ENCODE measurements at regions not wholly inside any gene's neighbourhood (a gene's known extent, or its start where the extent isn't known, plus 50 kb on each side); places are given as distances from the start of the nearest gene placed in this dataset.

DNA sequence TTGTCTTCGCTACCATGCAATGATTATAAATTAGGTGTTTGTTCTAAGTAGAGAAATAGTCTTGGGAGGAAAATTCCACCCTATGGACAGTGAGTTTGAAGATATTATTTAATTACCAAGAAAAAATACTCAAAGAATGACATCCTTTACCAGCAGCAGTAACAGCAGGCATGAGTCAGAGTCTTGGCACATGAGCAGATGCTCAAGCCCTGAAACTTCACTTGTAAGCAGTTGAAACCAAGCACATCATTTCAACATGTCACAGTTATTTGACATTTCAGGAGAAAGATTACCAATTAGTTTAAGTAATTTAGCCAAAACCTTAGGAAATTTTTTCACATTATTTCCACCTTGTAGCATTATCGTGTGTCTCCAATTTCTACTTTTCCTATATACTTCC lies 99.2 kb downstream of the C12orf50 start:
- TF ChIP-seq, protein P1, sequence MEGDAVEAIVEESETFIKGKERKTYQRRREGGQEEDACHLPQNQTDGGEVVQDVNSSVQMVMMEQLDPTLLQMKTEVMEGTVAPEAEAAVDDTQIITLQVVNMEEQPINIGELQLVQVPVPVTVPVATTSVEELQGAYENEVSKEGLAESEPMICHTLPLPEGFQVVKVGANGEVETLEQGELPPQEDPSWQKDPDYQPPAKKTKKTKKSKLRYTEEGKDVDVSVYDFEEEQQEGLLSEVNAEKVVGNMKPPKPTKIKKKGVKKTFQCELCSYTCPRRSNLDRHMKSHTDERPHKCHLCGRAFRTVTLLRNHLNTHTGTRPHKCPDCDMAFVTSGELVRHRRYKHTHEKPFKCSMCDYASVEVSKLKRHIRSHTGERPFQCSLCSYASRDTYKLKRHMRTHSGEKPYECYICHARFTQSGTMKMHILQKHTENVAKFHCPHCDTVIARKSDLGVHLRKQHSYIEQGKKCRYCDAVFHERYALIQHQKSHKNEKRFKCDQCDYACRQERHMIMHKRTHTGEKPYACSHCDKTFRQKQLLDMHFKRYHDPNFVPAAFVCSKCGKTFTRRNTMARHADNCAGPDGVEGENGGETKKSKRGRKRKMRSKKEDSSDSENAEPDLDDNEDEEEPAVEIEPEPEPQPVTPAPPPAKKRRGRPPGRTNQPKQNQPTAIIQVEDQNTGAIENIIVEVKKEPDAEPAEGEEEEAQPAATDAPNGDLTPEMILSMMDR (IDR thresholded peaks at IDR 0.05) = no peak
- Histone ChIP-seq H3K36me3 (no peaks in the 10 kb centered on the region), H3K4me3 (ENCODE audit: low read depth in 1 of 2, low read length in 1 of 2) (no peak overlapping the region), H3K27ac (no peak overlapping the region), H3K4me1 (ENCODE audit: control insufficient read depth in 1 of 2, insufficient read depth in 1 of 2, low read depth in 1 of 2, low read length in 1 of 2) (no peaks in the 10 kb centered on the region), H3K9me3 (no peaks in the 10 kb centered on the region), H3K27me3 (no peaks in the 10 kb centered on the region)

DNA sequence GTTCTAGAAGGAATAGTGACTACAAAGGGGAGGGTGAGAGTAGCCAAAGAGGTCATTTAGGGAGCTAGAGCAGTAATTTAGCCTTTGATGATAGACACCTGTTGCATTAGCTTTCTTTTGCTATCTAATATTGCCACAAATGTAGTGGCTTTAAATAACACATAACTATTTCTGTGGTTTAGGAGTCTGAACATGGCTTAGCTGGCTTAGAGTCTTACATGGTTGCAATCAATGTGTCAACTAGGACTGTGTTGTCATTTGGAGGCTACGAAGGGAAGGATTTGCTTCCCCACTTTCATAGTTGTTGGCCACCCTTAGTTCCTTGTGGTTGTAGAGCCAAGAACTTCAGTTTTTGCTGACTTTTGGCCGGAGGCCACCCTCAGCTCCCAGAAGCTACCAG lies 99.9 kb downstream of the C12orf50 start:
- no peak overlapping the region for H3K27ac ChIP-seq
- H3K4me3 ChIP-seq (ENCODE audit: low read depth in 1 of 2, low read length in 1 of 2) = no peak overlapping the region
- H3K4me1 ChIP-seq (ENCODE audit: control insufficient read depth in 1 of 2, insufficient read depth in 1 of 2, low read depth in 1 of 2, low read length in 1 of 2) = no peaks in the 10 kb centered on the region
- H3K9me3 ChIP-seq = no peaks in the 10 kb centered on the region
- TF ChIP-seq, protein P1 (IDR thresholded peaks at IDR 0.05) = no peak
- no peaks in the 10 kb centered on the region for H3K36me3 ChIP-seq
- no peaks in the 10 kb centered on the region for H3K27me3 ChIP-seq

DNA sequence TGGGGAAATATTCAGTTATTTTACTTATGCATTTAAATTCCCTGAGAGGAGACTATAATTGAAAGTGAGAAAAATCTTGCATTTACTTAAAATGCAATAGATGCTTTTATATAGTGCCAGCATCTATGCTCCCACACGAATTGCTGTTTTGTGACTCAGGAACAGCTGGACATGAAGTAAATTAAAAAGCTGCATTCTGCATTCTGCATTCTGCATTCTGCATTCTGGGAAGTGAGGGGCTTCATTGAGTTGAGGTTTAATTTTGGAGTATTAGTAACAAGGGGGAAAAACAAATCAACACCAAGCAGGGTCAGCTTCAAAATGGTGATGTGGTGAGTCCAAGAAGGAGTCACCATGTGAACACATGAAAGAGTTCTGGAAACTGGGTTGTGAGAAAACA lies 101.2 kb downstream of the C12orf50 start:
- H3K4me1 ChIP-seq (ENCODE audit: control insufficient read depth in 1 of 2, insufficient read depth in 1 of 2, low read depth in 1 of 2, low read length in 1 of 2) = no peaks in the 10 kb centered on the region
- no peak overlapping the region for H3K27ac ChIP-seq
- TF ChIP-seq, protein P1 (IDR thresholded peaks at IDR 0.05) = no peak
- H3K9me3 ChIP-seq = no peaks in the 10 kb centered on the region
- no peak overlapping the region for H3K4me3 ChIP-seq (ENCODE audit: low read depth in 1 of 2, low read length in 1 of 2)
- H3K36me3 ChIP-seq = no peaks in the 10 kb centered on the region
- no peaks in the 10 kb centered on the region for H3K27me3 ChIP-seq

DNA sequence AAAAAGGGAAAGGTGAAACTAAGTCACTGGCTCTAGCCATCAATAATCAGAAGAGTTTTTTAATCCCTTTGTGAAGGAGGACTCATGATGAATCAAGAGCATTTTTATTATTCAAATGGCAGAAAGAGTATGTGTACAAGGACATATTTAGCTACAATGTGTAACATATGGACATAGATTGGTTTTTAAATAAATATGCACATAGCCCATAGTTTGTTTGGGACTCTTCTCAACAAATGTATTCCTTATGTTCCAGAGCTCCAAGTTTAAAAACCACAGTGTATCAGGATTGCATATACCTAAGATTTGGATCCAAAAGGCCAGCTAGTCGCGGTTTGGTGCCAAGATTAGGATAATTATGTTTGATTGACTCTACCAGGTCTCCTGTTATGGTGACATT lies 104.2 kb downstream of the C12orf50 start:
- Histone ChIP-seq H3K27me3 (no peaks in the 10 kb centered on the region), H3K9me3 (no peaks in the 10 kb centered on the region), H3K36me3 (no peaks in the 10 kb centered on the region), H3K27ac (no peak overlapping the region), H3K4me3 (ENCODE audit: low read depth in 1 of 2, low read length in 1 of 2) (no peak overlapping the region), H3K4me1 (ENCODE audit: control insufficient read depth in 1 of 2, insufficient read depth in 1 of 2, low read depth in 1 of 2, low read length in 1 of 2) (no peaks in the 10 kb centered on the region)
- TF ChIP-seq, protein P1 (IDR thresholded peaks at IDR 0.05) = no peak

DNA sequence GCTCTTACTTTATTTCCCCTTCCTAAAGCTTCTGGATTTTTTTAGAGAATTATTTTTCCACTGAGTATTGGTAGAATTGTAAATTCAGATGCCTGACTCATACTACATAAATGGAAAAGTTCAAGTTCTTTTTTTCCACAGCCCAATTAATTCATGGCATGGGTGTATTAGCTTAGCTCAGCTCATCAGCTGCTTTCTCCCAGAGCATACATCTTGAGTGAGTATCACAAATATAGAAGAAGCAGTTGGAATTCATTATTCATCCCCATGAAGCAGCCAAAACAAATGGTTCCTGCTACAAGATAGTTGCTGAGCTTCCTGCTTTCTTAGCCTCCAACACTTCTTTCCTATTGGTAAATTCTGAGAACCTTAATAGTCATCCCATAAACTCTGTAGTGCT lies 105.1 kb downstream of the C12orf50 start:
- Histone ChIP-seq H3K4me3 (ENCODE audit: low read depth in 1 of 2, low read length in 1 of 2) (no peak overlapping the region), H3K4me1 (ENCODE audit: control insufficient read depth in 1 of 2, insufficient read depth in 1 of 2, low read depth in 1 of 2, low read length in 1 of 2) (no peaks in the 10 kb centered on the region), H3K27ac (no peak overlapping the region), H3K36me3 (no peaks in the 10 kb centered on the region), H3K9me3 (no peaks in the 10 kb centered on the region), H3K27me3 (no peaks in the 10 kb centered on the region)
- TF ChIP-seq, protein P1 (IDR thresholded peaks at IDR 0.05) = no peak

DNA sequence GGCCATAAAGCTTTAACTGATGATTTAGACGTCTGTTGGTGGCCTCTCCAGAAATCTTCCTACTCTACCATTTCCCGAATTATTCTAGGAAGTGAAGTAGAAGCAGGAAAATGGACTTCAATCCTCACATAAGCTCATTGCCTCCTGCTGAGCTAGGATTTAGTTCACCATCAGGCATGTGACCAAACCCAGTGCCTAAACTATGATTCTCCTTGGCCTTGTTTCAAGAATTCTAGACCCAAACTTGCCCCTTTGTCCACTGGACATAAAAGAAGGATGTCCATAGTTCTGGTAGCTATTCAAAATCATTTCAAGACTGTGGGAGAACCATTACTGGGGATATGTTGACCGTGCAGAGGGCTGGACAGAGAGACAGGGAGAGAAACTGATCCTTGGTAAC lies 105.8 kb downstream of the C12orf50 start:
- Histone ChIP-seq H3K27me3 (no peaks in the 10 kb centered on the region), H3K27ac (no peak overlapping the region), H3K4me1 (ENCODE audit: control insufficient read depth in 1 of 2, insufficient read depth in 1 of 2, low read depth in 1 of 2, low read length in 1 of 2) (no peaks in the 10 kb centered on the region), H3K36me3 (no peaks in the 10 kb centered on the region), H3K9me3 (no peaks in the 10 kb centered on the region), H3K4me3 (ENCODE audit: low read depth in 1 of 2, low read length in 1 of 2) (no peak overlapping the region)
- TF ChIP-seq, protein P1 (IDR thresholded peaks at IDR 0.05) = no peak
